ENCODE measurements at regions not wholly inside any gene's neighbourhood (a gene's known extent, or its start where the extent isn't known, plus 50 kb on each side); places are given as distances from the start of the nearest gene placed in this dataset.
A peak's percentile ranks its signal among the peaks of the same experiment; 100 is the strongest.

GRCh38 chr6:14969126-14969525 is 276.7 kb upstream of the JARID2 start:
- no peak for DNase-seq

DNA sequence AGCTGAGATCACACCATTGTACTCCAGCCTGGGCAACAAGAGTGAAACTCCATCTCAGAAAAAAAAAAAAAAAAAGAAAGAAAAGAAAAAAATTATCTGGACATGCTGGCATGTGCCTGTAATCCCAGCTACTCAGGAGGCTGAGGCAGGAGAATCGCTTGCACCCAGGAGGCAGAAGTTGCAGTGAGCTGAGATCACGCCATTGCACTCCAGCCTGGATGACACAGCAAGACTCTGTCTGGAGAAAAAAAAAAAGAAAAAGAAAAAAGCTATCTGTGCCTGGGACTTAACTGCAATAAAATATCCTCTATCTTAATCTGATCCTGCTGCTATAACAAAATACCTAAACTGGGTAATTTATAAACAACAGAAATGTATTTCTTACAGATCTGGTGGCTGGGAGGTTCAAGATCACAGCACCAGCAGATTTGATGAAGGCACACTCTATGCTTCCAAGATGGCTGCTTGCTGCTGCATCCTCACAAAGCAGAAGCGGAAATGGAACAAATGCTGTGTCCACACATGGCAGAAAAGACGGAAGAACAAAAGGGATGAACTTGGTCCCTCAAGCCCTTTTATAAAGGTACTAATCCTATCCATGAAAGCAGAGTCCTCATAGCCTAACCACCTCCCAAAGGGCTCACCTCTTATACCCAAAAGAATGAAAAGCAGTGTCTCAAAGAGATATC is 273.3 kb upstream of the JARID2 start:
- no peak for DNase-seq

DNA sequence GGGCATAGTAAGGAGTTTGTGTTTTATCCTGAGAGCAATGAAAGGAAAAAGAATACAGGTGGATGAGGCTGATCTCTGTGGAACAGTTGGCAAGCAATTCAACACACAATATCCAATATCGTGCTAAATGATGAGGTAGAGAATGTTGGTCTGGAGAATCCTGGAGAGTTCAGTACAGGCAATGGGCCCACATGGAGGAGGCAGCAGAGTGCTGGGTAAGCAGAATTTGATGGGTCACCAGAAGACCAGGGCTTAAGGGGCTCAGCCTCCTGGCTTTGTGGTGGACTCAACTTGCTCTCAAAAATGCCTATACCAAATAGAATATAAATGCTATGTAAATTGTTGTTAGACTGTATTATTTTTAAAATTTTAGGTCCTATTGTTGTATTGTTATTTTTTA is 271.5 kb upstream of the JARID2 start:
- no peak for DNase-seq

DNA sequence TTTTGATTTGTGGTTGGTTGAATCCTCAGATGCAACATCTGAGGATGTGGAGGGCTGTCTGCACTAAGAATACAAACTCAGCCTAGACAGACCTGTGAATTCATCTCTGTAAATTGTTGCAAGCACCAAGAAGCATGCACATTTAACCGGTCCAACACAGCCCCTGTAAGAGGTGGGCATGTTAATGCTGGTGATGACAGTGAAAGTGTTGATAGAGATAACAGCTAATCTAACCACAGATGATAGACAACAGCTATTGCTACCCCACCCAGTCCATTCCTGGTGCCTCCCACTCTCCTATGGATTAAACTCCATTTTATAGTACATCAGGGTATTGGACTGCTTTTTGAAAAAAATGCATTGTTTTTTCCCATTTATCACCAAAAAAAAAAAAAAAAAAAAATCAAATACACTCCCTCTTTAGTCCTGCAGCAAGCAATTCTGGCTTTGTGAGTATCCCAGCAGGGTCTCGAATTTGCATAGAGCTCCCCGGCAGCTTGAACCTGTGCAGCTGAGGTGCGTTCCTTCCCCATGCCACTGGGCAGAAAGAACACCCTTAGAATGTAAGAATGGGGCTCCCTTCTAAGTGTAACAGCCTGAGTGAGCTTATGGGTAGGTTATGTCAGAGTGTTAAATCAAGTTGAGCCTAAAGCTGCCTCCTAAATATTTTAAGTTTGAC is 270.9 kb upstream of the JARID2 start:
- DNase-seq, result no peak

DNA sequence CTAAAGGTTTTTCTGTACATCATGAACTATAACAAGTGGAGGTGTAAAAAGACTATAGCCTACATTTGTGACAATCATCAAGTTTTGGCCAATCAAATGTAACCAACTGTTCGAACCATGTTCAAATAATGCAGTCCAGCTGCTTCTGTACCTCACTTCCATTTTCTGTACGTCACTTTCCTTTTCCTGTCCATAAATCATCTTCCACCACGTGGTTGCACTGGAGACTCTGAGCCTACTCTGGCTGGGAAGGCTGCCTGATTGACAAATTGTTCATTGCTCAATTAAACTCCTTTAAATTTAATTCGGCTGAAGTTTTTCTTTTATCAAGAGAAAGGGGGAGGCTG is 270.4 kb upstream of the JARID2 start:
- DNase-seq, result no peak

DNA sequence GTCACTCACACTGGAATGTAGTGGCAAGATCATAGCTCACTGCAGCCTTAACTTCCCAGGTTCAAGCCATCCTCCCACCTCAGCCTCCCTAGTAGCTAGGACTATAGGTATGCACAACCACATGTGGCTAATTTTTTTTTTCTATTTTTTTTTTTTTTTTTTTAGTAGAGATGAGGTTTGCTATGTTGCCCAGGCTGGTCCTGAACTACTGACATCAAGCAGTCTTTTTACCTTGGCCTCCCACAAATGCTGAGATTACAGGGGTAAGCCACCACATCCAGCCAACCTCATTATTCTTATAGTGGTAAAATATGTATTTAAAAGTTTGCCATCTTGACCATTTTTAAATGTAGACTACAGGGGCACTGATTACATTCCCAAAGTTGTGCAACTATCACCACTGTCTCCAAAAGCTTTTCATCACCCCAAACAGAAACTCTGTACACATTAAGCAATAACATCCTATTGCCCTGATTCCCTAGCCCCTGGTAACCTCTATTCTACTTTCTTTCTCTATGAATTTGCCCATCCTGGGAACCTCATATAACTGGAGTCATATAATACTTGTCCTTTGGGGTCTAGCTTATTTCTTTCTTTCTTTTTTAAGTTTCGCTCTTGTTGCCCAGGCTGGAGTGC is 268.0 kb upstream of the JARID2 start:
- DNase-seq, result no peak

DNA sequence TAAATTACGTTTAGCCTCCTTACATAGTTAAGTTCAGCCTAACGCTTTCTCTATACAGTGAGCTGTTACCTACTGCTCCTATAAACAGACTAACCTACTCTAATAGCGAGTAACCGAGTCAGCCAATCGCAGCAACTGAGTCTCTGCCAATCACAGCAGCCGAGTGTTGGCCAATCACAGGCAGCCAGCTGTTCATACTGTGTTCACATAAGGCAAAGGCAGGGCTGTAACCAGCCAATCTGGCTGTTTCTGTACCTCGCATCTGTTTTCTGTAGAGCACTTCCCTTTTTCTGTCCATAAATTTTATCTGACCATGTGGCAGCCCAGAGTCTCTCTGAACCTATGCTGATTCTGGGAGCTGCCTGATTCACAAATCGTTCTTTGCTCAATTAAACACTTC is 263.9 kb upstream of the JARID2 start:
- DNase-seq, result no peak

- DNase-seq, result no peak
Observed at GRCh38 chr6:14983599-14984518, 262.0 kb upstream of the JARID2 start.

DNA sequence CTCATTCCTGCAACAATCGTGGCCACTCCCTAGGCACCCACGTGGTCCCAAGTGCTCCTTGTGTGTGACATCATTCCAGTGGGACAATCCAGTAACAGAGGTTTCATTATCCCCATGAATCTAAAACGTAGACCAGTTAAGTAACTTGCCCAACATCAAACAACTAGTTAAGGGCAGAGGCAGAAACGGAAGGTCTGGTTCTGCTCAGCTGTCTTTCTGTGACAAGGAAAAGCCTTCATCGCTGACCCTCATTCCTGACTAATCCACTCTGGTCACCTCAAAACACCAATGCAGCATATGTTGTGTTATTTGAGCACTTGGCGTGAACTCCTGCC is 261.4 kb upstream of the JARID2 start:
- DNase-seq, result no peak

DNA sequence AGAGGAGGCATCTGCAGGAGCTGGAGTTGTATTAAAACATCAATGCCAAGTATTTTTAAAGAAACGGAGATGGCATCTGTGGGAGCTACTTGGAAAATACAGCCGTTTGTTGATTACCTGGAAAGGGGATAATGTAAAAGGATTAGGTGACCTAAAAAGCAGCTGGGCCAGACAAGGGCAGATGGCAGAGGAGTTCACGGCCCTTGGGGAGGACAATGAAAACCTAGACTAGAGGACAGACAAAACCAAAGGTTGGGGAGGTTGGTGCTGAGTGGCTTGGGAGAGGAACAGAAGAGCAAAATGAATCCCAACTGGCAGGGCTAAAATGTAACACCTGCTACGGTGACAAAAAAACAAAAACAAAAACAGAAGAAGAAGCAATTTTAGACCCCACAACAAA is 260.5 kb upstream of the JARID2 start:
- no peak for DNase-seq

DNA sequence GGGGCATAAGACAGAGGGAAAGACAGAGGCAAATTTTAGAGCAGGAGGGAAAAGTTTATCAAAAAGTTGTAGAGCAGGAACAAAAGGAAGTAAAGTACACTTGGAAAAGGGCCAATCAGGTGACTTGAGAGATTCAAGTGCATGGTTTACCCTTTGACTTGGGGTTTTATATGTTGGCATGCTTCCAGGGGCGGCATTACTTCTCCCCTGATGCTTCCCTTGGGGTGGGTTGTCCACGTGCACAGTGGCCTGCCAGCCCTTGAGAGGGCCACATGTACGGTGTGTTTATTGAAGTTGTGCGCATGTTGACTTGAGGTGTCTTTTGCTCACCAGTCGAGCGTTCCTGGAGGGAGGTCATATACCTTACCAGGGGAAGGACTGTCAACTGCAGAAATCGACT is 259.5 kb upstream of the JARID2 start:
- no peak for DNase-seq

DNA sequence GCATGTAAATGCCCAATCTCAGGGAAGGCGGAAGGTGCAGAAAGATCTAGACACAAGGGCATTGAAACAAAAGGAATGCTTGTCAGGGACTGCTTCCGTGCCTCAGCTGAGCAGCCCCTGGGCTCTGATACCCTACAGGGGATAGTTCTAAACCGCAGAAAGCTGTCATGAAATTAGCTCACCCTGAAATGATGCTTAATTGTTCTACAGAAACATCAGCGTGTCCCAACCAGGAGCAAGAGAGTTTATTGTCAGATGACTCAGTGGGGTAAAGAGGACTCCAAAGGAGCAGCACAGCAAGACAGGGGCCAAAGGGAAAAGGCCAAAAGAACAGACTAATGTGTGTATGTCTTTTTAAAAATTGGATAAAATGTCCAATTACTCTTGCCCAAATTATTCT is 258.4 kb upstream of the JARID2 start:
- DNase-seq, result no peak

DNA sequence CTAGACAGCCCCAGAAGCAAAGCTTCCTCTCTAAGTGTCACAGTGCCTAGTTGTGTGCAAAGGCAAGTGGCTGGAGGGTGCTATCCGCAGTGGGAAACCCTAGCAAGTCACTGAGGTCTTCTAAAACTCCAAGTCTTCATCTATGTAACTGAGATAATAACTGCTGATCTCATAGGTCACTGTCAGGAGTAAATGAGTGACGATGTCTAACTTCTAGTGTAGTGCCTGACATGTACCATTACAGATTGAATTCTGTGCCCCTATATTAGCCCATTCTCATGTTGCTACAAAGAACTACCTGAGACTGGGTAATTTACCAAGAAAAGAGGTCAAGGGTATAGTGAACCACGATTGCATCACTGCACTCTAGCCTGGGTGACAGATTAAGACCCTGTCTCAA is 253.5 kb upstream of the JARID2 start:
- DNase-seq, result no peak

GRCh38 chr6:14995208-14995607 is 250.7 kb upstream of the JARID2 start:
- DNase-seq, result no peak

- DNase-seq, result no peak
Observed at GRCh38 chr6:14995966-14996602, 249.8 kb upstream of the JARID2 start.

DNA sequence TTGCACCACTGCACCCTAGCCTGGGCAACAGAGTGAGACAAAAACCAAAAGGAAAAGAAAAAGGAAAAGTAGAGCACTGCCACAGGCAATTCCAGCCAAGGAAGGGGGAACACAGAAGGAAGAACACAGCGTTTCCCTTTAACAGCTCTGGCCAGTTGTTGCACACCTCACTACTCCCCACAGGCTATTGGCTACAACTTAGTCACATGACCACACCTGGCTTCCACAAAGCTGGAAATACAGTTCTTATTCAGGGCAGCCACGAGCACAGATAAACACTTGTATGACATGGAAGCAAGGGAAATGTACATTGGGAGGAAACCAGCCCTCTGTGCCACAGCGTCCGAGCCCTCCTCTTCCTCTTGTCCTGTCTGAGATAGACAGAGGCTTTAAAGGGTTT is 249.0 kb upstream of the JARID2 start:
- no peak for DNase-seq

GRCh38 chr6:14997507-14997906 is 248.4 kb upstream of the JARID2 start:
- DNase-seq, result no peak

DNA sequence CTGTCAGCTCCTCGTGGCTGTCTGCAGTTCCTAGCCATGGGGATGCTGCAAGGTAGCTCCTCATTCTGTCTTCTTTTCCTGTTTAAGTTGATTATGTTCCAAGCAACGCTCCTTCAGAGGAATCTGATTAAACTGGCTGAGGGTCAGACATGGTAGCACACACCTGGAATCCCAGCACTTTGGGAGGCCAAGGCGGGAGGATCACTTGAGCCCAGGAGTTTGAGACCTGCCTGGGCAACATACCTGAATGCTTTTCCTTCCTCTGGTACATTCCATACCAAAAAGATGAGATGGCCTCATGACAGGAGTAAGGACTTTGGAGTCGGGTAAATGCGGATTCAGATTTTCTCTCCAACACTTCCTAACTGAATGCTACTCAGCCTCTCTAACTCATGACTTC is 246.8 kb upstream of the JARID2 start:
- DNase-seq, result no peak

DNA sequence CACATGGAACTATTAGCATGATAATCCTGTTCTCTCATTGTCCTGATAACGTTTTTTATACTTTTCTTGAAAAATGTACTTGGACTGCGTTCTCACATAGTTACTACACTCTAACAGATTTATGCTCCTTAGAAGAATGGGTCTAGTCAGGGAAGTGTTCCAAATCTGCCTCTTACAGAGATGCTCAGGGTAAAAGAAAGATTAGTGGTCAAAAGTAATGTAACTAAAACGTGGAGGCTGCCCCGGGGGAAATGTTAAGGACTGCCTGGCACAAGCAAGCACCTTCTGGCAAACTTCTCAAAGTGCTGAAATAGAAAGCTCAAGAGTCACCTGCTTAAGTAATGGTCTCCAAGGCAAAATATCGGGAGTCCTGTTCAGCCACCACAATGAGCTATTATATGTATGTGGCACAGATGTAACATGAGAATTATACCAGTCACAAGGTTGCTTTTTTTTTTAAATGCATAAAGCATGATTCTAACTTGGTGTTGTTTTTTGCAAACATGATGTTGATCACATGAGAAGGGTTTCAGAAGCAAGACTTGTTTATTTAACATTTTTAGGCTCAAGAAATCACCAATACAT is 244.5 kb upstream of the JARID2 start:
- no peak for DNase-seq

GRCh38 chr6:15008269-15008668 is 237.6 kb upstream of the JARID2 start:
- DNase-seq, result no peak

GRCh38 chr6:15014958-15015357 is 230.9 kb upstream of the JARID2 start:
- no peak for DNase-seq

- no peak for DNase-seq
Observed at GRCh38 chr6:15016813-15017212, 229.1 kb upstream of the JARID2 start.

DNA sequence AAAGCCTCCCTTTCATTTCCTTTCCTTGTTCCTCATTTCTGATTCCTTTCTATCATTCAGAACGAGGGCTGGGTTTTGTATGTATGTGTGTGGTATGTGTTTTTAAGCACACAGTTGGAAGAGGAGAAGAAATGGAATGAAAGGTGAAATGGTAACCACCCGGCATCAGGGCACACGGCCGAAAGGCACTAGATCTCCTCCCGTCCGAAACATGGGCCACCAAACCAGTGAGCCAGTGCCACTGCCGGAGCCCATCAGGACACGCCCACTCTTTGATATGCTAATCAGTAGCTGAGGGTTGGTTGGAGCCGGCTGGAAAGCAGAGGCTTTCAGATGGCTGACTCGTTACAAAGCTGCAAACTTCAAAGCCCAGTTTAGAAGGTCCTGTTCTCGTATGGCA is 228.6 kb upstream of the JARID2 start:
- peak; percentile 51 for DNase-seq
